NCI-H345 (cell line): ENCODE measurements at regions not wholly inside any gene's neighbourhood (a gene's known extent, or its start where the extent isn't known, plus 50 kb on each side); places are given as distances from the start of the nearest gene placed in this dataset.

Source experiments
- DNase-seq: peaks from one replicate; lab custom pipeline; 2025; lab: John Stamatoyannopoulos, UW

DNA sequence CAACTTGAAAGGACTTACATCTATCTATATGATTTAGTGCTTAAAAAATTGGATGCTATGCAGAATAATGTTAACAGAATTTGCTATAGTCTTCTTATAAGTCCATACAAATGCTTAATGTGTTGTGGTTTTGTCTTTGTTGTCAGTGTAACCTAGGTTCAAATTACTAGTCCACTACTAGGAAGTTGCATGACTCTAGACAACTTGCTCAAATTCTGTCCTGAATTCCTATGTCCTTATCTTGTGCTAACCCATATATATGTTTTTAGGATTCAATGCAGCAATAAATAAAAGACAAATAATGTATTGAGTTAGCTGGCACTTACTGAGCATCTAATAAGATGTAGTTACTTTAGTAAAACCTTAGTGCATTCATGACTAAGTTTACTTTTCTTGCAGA is 276.5 kb upstream of the KCNMB2 start:
- DNase-seq = no peak

DNA sequence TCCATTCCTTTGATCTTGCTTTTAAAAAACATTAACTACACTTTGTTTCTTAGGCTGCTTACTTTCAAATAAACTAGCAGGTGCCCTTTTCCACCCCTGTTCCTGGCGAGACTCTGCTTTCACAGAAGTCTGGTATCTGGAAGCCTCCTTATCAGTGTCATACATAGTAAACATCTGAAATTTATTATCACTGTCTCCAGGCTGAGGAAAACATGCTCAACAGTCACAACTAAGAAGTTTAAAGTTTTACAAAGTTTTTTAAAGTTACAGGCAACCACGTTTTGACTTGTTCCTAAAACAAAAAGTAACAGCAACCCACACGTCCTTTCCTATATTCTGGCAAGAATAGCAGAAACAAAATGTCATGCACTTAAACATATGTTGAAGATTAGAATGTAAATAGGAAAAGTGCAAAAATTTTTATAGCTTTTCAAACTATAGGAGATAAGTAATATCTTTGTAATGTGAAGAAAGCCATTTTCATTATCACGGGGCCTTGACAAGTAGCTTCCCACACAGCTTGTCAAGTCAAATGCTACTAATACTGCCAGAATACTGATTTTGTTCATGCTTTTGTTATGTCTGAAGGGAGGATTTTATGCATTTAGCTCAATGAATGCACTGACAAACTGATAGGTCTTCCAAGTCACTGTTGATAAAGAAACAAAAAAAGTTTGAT is 275.2 kb upstream of the KCNMB2 start:
- no peak for DNase-seq

DNA sequence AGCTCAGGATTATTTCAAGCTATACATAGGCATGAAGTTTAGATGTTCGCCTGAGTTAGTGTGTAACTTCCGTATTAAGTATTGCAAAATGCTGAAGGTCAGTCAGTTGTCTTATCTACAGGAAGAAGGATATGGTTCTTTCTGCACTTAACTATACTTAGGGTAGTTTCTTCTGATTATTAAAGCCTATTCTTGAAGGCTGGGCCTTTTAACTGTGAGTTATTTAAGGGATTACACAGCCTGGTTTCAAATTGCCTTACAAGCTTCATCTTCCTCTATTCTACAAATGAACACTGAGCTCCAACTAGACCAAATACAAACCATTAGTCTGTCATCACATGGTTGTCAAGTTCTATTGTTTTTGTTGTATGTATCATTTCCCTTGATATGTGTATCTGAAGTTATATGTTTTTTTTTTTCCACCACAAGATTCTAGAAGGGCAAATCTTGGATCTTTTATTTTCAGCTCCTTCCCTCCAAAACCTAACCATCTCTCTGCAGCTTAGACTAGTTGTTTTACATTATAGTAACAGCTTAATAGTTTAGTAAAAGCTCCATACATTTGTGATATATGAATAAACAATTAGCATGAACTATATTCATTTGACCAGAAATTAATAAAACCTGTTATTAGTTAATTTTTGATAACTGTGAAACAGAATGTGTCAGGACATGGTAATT is 272.9 kb upstream of the KCNMB2 start:
- DNase-seq = no peak

DNA sequence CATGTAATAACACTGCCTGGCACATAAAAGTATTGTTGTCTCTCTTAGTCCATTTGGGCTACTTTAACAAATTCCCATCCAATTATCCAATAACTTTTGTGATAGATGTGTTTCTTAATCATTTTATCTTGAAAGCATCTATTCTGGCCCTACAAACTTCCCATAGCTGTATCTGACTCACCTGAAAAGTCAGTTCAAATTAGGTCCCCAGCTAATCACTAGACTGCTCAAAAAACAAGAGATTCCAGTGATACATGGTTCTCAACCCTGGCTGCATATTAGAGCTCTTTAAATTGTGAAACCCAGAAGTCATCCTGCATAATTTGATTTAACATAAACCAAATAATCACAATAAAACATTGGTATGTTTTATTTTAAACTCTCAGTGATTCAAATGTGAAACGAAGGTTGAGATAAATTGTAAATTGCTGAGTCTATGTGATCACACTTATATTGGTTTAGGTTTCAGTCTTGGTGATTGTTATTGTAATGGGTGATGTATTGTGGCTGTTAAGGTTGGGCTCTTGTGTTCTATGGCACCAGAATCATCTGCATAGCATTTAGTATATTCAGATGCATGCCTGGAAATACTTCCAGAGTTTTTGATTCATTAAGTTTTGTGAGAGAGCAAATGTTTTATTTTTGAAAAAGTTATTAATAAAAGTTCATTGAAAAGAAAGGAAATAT is 268.9 kb upstream of the KCNMB2 start:
- no peak for DNase-seq

DNA sequence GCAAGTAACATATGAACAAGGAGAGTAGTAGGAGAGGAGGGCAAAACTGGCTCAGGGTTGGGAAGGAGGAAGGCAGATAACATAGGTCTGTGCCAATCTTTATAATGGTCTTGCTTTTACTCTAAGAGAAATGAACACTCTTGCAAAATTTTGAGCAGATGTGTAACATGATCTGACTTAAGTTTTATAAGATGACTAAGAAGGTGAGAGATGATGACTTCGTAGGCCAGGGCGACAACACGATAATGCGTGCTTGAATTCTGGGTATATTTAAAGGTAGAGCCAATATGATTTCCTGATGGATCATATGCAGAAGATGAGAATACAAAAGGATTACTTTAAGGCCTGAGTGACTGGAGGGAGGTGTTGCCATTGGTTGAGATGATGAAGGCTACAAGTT is 265.4 kb upstream of the KCNMB2 start:
- no peak for DNase-seq

DNA sequence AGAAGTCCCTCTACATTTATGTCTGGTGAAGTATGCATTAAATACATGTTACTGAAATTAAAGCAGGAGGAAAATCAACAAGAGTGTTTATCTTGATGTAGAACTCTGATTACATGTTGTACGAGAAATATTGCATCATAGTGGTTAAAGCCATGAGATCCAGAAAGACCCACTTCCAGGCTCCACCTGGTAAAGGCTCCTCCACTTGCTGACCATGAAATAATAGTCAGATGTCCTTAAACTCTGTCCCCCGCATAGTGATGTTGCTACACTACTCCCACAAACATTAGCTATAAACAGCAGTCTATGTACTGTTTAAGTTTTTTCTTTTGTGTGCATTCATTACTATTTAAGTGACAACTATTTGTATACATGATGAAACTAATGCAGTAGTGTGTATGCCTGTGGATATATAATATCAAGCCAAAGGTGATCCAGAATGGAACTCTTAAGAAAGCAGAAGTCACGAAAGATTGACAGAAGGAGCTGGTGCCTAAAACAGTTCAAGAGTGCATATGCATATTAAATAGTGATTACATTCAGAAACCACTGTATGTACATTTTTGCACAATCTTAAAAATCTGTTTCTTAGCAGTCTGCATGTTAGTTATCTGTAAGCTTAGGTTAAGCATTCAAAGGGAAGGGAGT is 264.4 kb upstream of the KCNMB2 start:
- DNase-seq = no peak

DNA sequence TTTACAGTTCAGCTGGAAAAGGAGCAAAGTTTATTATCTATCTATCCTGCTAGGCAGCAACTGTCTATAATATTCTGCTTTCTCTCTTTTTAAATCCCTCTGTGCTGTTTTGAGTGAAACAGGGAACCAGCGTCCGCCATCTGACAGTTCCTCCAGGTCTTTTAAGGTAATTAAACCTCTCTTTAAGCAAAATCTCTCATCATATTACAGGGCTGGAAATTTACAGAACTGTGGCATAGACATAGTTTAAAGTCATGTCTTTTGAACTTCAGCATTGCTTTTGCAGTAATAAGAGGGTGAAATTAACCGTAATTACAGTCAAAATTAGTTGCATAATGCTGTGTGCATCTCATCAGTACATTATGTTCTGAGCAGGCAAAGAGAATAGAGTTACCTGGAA is 263.4 kb upstream of the KCNMB2 start:
- DNase-seq = no peak

DNA sequence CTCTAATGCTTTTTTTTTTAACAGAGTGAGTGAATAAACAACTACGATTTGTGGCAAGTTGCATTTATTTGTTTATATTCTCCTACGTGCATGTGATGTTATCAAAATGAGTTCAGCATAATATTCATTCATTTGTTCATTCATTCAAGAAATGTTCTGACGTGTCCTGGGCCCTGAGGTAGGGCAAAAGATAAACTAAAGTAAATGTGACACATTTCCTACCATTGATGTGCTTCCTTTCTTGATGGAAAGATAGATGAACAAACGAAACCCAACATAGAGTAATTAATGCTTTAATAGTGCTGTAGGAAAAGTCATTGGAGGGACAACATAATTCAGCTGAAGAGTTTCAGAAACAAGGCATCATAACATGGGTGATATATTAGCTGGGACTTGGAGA is 261.5 kb upstream of the KCNMB2 start:
- DNase-seq = no peak

DNA sequence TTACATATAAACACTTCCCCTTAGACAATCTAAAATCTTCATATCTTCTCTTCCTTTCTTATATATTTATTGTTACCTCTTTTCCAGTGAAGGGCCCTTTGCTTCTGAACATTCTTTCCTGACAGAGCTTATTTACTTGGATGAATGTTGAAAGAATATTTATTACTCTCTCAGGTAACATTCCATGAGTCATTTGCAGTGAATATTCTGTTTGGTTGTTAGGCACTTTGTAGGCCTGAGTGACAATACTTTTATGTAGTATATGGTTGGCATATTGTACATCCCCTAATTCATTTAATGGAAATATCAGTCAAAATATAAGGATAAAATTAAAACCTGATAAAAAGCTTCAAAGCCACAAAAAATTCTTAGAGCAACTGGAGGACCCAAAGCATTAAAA is 260.9 kb upstream of the KCNMB2 start:
- DNase-seq = no peak

DNA sequence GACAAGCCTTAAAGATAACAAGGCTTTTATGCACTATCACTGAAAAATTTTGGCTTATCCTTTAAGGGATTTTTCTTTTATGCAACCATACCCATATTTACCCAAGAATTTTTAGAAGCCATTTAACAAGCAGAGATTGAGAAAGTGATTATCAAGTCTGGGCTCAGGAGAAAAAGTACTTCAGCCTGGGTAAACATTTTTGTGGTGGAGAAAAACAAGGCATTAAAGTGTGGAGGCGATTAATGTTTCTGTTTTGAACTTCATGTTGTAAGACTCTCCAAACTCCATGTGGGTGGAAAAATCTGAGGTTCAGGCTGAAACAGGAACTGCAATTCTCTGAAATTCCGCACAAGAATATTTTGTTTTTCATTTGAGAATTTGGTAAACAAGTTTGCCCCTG is 260.4 kb upstream of the KCNMB2 start:
- DNase-seq = no peak

DNA sequence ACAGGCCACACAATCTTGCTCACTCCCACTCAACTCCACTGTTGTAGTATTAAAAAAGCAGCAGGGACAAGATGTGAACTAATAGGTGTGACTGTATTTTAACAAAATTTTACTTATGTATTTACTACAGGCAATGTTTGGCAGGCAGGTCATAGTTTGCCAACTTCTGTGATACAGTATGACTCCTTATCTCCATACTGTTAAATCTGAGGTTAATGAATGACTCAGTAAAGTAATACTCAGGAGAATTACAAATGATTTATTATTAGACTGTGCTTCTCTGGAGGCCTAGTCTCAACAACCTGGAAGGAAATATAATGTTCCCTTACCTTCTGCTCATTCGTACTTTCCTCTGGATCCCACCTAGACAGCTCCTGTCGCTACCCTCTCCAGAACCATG is 258.6 kb upstream of the KCNMB2 start:
- DNase-seq = no peak

DNA sequence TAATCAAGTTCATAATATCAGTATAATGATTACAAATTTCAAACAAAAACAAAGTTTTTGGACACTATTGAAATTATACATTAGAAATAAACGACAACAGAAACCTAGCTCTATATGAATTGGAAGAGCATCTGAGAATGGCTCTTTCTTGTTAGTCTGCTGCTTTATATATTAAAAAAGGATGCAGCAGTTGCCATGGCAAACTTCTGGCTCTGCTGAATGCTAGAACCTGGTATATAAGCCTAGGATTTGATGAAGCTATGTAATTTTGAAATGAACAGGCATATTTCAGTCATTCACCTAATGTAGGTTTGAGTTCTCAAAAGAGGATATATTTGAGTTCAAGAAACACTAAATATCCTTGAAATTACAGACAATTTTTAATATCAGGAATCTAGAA is 252.7 kb upstream of the KCNMB2 start:
- DNase-seq = no peak

DNA sequence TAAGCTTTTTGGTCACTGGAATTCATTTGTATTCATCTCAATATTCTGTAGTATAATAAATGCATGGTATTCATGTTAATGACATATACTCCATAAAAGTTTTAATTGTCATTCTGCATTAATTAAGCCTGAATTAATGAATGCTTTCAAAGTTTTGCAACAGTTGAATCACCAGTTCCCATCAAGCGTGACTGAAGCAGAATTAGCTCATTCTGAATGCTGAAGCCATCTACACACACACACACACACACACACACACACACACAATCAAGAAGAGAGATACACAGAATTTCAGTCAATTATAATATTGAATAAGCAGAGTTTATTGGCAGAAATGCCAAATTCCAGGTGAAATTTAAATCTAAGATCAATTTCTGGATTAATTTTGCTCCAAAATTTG is 252.1 kb upstream of the KCNMB2 start:
- no peak for DNase-seq

DNA sequence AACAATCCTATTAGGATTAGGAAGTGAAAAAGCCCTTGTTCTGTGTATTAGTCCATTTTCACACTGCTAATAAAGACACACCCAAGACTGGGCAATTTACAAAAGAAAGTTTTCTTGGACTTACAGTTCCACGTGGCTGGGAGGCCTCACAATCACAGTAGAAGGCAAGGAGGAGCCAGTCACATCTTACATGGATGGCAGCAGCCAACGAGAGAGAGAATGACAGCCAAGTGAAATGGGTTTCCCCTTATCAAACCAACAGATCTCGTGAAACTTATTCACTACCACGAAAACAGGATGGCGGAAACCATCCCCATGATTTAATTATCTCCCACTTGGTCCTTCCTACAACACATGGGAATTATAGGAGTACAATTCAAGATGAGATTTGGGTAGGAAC is 248.2 kb upstream of the KCNMB2 start:
- no peak for DNase-seq

DNA sequence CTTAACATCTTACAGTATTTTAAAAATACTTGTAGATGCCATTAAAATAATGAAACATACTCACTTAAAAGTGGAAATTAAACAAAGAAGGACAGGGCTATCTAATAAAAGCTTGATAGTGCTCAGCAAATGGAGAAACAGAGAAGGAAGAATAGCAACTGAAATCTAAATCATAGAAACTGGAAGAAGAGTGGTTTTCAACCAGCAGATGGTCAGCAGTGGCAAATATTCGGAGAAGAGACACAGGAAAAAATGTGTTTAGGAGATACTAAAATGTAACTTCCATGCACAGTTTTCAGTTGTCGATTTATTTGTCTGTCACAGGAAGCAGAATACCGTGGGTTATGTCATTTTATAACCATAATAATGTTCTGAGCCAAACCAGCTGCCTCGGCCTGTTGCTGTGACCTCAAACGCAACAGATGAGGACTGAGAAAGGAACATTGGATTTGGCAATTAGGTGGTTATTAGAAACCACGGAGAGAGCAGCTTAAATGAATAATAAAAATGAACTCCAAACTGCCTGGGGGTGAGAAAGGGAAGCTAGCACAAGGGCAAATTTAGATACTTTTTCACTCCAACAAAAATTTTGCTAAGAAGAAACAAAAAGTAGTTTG is 246.6 kb upstream of the KCNMB2 start:
- no peak for DNase-seq

DNA sequence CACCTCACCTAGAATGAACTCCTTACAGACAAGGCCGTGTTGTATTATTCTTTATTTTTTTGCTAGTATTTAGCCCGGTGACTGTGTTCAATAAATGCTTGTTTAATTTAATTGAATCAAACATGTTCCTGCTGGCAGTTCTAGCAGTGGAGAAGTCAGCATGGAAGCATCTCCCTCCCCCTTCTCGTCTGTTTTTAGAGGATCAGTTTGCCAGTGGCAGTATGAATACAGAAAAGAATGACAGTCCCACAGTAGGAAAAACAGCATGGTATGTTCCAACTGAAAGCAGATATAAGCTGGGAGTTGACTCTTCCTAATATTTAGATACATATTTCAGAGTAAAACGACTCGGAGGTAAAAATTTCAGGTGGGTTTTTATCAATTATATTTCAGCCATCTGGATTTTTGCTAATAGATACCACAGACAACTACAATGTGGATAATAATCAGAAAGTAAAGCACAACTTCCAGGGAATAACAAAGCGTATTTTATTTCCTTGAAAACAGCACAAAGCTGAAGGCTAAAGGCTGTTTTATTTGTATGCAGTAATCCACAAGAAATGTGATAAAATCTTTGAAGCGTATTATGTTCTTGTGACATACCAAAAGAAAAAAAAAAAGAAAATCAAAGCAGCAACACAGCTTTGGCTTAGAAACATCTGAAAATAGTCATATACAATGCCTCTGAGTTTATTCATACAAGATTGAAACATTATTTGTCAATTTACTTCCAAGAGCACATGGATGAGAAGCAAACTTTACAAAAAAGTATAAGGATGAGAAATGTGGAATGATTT is 244.5 kb upstream of the KCNMB2 start:
- DNase-seq = no peak

DNA sequence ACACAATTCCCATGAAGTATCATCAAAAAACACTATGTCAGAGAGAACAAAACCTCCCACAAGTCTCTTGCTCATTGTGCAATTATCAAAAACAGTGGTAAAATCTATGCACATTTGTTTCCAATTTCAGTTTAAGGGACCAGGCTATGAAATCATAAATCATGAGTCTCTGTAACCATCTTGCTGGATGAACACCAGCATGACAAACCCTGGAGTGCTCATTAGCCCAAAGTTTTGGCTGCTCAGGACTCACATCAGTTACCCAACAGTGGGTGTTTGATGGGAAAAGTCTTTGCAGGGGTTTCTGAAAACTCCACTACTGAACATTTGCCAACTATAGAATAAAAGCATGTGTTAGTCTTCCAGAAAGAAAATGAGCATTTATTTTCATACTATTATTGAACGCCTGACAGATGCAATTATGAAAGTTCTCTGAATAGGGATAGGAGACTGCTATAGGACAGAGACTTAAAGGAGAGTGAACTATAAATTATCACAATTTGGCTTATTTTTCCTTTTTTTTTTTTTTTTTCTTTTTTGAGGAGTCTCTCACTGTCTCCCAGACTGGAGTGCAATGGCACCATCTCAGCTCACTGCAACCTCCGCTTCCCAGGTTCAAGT is 240.8 kb upstream of the KCNMB2 start:
- no peak for DNase-seq

DNA sequence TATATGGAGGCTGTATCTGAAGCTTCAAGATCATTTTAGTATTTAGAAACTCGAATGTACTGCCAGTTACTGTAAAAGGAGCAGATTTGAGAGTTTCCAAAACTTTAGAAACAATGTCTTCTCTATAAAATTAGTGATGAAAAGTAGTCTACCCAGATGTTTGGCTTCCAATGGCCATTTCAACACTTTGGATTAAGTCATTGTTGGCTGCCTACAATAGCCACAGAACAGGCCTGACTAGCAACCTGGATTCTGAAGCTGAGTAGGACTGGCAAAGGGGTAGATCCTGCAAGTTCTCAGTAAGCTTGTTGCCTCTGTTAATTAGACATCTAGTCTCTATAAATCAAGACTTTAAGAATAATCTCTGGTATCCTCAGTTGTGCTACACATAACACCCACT is 239.0 kb upstream of the KCNMB2 start:
- no peak for DNase-seq

DNA sequence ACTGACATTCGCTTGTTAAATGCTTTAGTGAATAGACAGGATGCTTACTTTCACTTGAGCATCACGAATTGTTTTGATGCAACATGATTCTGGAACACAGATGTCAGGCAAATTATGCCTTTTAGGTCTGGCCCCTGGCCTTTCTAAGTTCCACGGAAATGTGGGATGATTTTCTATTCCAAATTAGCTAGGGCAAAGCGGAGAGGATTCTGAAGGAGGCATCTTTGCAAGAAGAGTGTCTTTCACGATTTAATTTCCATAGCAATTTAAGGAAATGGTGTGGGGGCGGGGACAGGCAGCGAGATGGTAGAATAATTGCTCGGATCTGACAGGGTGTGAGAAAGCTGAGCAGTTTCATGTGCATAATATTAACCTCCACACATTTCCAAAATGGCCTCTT is 238.5 kb upstream of the KCNMB2 start:
- no peak for DNase-seq

DNA sequence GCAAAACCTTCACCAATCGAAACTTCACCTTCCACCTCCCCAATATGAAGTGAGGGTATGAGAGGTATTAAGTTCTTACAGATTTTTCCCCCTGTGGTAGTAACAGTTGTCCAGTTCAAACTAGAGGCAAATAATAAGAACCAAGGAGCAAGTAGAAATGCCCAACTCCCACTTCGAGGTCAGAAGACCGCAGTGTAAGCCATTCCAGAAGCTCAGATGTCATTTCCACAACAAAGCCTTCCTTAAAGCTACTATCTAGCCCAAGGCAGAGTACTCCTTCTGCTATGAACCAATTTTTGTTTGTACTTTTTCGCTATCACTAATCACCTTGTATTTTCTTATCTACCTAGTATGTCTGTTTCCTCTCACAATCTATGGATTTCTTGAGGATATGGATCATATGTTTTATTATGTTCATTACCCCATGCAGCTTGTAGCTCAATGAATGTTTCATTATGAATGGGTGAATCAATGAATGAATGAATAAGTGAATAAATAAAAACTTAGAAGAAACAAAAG is 235.7 kb upstream of the KCNMB2 start:
- no peak for DNase-seq
